Smooth muscle cell (in vitro differentiated cells): ENCODE measurements at regions not wholly inside any gene's neighbourhood (a gene's known extent, or its start where the extent isn't known, plus 50 kb on each side); places are given as distances from the start of the nearest gene placed in this dataset.
"Not testable (repeated sequence)": the region's sequence is repeated elsewhere in the genome, so short reads cannot be mapped to it uniquely, and the experiment has no call there.

Experiments
- DNase-seq: peaks from one replicate; lab custom pipeline; 2025; ENCODE audit not compliant: unreplicated experiment; lab: John Stamatoyannopoulos, UW
- H2AFZ ChIP-seq: fragments of 200-600 bp; sonication (generic); 2 replicates; pipeline ENCODE4 v1.6.0; 2016; ENCODE audit warnings: antibody characterized with exemption, low read depth, mild to moderate bottlenecking
- H3F3A ChIP-seq: fragments of 200-600 bp; sonication (generic); 2 replicates; pipeline ENCODE4 v1.6.0; 2017; ENCODE audit warnings: antibody characterized with exemption, low read depth
- H3K27ac ChIP-seq: fragments of 200-600 bp; sonication (generic); 2 replicates; pipeline ENCODE4 v1.5.1; 2016; ENCODE audit warnings: low read depth, mild to moderate bottlenecking
- H3K27me3 ChIP-seq: fragments of 200-600 bp; sonication (generic); 2 replicates; pipeline ENCODE4 v1.6.1; 2016; ENCODE audit warnings: low read depth, mild to moderate bottlenecking
- H3K36me3 ChIP-seq: fragments of 200-600 bp; sonication (generic); 2 replicates; pipeline ENCODE4 v1.5.1; 2016; ENCODE audit warnings: low read depth
- H3K4me1 ChIP-seq: fragments of 200-600 bp; sonication (generic); 2 replicates; pipeline ENCODE4 v1.5.1; 2016; ENCODE audit warnings: low read depth
- H3K4me2 ChIP-seq: fragments of 200-600 bp; sonication (generic); 2 replicates; pipeline ENCODE4 v1.6.0; 2016; ENCODE audit warnings: mild to moderate bottlenecking
- H3K4me3 ChIP-seq: fragments of 200-600 bp; sonication (generic); 2 replicates; pipeline ENCODE4 v1.5.1; 2016; ENCODE audit warnings: mild to moderate bottlenecking
- H3K79me2 ChIP-seq: fragments of 200-600 bp; sonication (generic); 2 replicates; pipeline ENCODE4 v1.6.0; 2016; ENCODE audit warnings: low read depth, mild to moderate bottlenecking
- H3K9ac ChIP-seq: fragments of 200-600 bp; sonication (generic); 2 replicates; pipeline ENCODE4 v1.6.0; 2016; ENCODE audit warnings: low read depth
- H3K9me3 ChIP-seq: fragments of 200-600 bp; sonication (generic); replicated peaks from 2 replicates; pipeline ENCODE4 v1.5.1; 2016; ENCODE audit warnings: low read depth
- H4K20me1 ChIP-seq: fragments of 200-600 bp; sonication (generic); 2 replicates; pipeline ENCODE4 v1.6.0; 2016; ENCODE audit warnings: low read depth
- CTCF ChIP-seq: fragments of 200-600 bp; sonication (generic); IDR thresholded peaks from 2 replicates; pipeline ENCODE4 v1.5.1; 2017; ENCODE audit warnings: borderline replicate concordance, mild to moderate bottlenecking, antibody characterized with exemption; ENCODE audit not compliant: insufficient read depth, poor library complexity, severe bottlenecking
- WGBS: methylation state at CpG from one replicate; pipeline ENCODE4 v1.1.7; 2016; ENCODE audit warnings: low lambda C conversion rate; 5-methylcytosine and 5-hydroxymethylcytosine counted together

GRCh38 chr13:43965459-43965845, 85.7 kb downstream of the LACC1 start:
- Histone ChIP-seq H3K4me1 (no peaks in the 10 kb centered on the region), H3K9me3 (no peaks in the 10 kb centered on the region), H3K79me2 (no peaks in the 10 kb centered on the region), H3K36me3 (no peaks in the 10 kb centered on the region), H3F3A (no peaks in the 10 kb centered on the region), H3K4me2 (no peak overlapping the region), H3K9ac (no peak overlapping the region), H3K27ac (no peak overlapping the region), H3K4me3 (no peak overlapping the region), H3K27me3 (no peaks in the 10 kb centered on the region), H2AFZ (no peak overlapping the region), H4K20me1 (no peaks in the 10 kb centered on the region)
- WGBS, result 85% methylated on average over 8 of the region's 8 CpGs
- DNase-seq, result no peak
- TF ChIP-seq CTCF, result no peak

- H3K27ac ChIP-seq, H3K27me3 ChIP-seq, H3K4me2 ChIP-seq, H3K36me3 ChIP-seq, H3K79me2 ChIP-seq, DNase-seq, H2AFZ ChIP-seq, H3K4me1 ChIP-seq, H3K9ac ChIP-seq, H4K20me1 ChIP-seq, H3K4me3 ChIP-seq, H3K9me3 ChIP-seq, H3F3A ChIP-seq: not testable (repeated sequence)
- 92% methylated on average over 33 of the region's 63 CpGs for WGBS
Measured at GRCh38 chr13:43968251-43968942, 88.7 kb downstream of the LACC1 start.

GRCh38 chr13:43968943-43969690, 89.4 kb downstream of the LACC1 start:
- DNase-seq, H3K79me2 ChIP-seq, H3K27ac ChIP-seq, H2AFZ ChIP-seq, H3K4me3 ChIP-seq, H3K9me3 ChIP-seq, H4K20me1 ChIP-seq, H3F3A ChIP-seq, H3K4me2 ChIP-seq, H3K27me3 ChIP-seq, H3K4me1 ChIP-seq, H3K9ac ChIP-seq, H3K36me3 ChIP-seq: not testable (repeated sequence)
- WGBS, result 95% methylated on average over 32 of the region's 33 CpGs

- not testable (repeated sequence) for H3K4me2 ChIP-seq, H3K36me3 ChIP-seq, H3F3A ChIP-seq, H3K79me2 ChIP-seq, DNase-seq, H3K4me1 ChIP-seq, H3K27ac ChIP-seq, H2AFZ ChIP-seq, H3K9ac ChIP-seq, H3K27me3 ChIP-seq, H4K20me1 ChIP-seq, H3K4me3 ChIP-seq, H3K9me3 ChIP-seq
- 95% methylated on average over 27 of the region's 27 CpGs for WGBS
Measured at GRCh38 chr13:43969919-43970318, 90.2 kb downstream of the LACC1 start.

GRCh38 chr13:43970520-43971242, 91.0 kb downstream of the LACC1 start:
- WGBS, result 98% methylated on average over 27 of the region's 36 CpGs
- H3K4me1 ChIP-seq, DNase-seq, H3K36me3 ChIP-seq, H3K27me3 ChIP-seq, H3K9ac ChIP-seq, H3K4me3 ChIP-seq, H2AFZ ChIP-seq, H4K20me1 ChIP-seq, H3K27ac ChIP-seq, H3K79me2 ChIP-seq, H3F3A ChIP-seq, H3K9me3 ChIP-seq, H3K4me2 ChIP-seq: not testable (repeated sequence)

- H3K9ac ChIP-seq, H3K36me3 ChIP-seq, H3K4me1 ChIP-seq, H4K20me1 ChIP-seq, H3K9me3 ChIP-seq, H3K4me3 ChIP-seq, H3K4me2 ChIP-seq, H2AFZ ChIP-seq, H3F3A ChIP-seq, H3K79me2 ChIP-seq, H3K27me3 ChIP-seq, H3K27ac ChIP-seq, DNase-seq: not testable (repeated sequence)
- 100% methylated on average over 6 of the region's 19 CpGs for WGBS
Measured at GRCh38 chr13:43971324-43971723, 91.6 kb downstream of the LACC1 start.
